Uterus (tissue), 3 donors: ENCODE measurements at regions not wholly inside any gene's neighbourhood (a gene's known extent, or its start where the extent isn't known, plus 50 kb on each side); places are given as distances from the start of the nearest gene placed in this dataset.

Experiments
- DNase-seq, 2 donors: peaks; one replicate each; pipeline ENCODE4 v3.0.0-alpha.2; 2019 to 2020
- H3K27ac ChIP-seq, 2 donors: fragments of 200-600 bp; sonication (generic); 1 replicate in 1 of 2; 2 replicates in 1 of 2; pipeline ENCODE4 v1.5.1; 2016 to 2018
- H3K27me3 ChIP-seq, 2 donors: fragments of 200-600 bp; sonication (generic); one replicate each; pipeline ENCODE4 v1.5.1; 2018 to 2019; ENCODE audit warnings: control low read depth in 1 of 2
- H3K36me3 ChIP-seq, 2 donors: fragments of 200-600 bp; sonication (generic); one replicate each; pipeline ENCODE4 v1.5.1; 2019; ENCODE audit warnings: control low read depth in 1 of 2
- H3K4me1 ChIP-seq, 2 donors: fragments of 200-600 bp; sonication (generic); one replicate each; pipeline ENCODE4 v1.5.1; 2018 to 2019; ENCODE audit warnings: control low read depth in 1 of 2
- H3K4me3 ChIP-seq, 2 donors: fragments of 200-600 bp; sonication (generic); 1 replicate in 1 of 2; 2 replicates in 1 of 2; pipeline ENCODE4 v1.5.1; 2018 to 2019; ENCODE audit warnings: mild to moderate bottlenecking in 1 of 2
- H3K9me3 ChIP-seq, 2 donors: fragments of 200-600 bp; sonication (generic); one replicate each; pipeline ENCODE4 v1.5.1; 2019; ENCODE audit warnings: control low read depth in 1 of 2
- CTCF ChIP-seq, 4 experiments: fragments of 200-600 bp in 2 of 4; fragments of 450-650 bp in 2 of 4; sonication (generic) in 2 of 4; IDR thresholded peaks; one replicate each; pipeline ENCODE4 v1.5.1; 2016 to 2019; ENCODE audit warnings: antibody characterized with exemption in 4 of 4, mild to moderate bottlenecking in 2 of 4, moderate library complexity in 1 of 4
- POLR2A ChIP-seq, 2 donors: fragments of 450-650 bp; IDR thresholded peaks; one replicate each; pipeline ENCODE4 v1.6.1; 2016; ENCODE audit warnings: antibody characterized with exemption in 2 of 2, mild to moderate bottlenecking in 1 of 2, moderate library complexity in 1 of 2
- intact Hi-C: fragments of 100-400 bp; cut with DNase I; formaldehyde crosslinking; loops from one replicate; pipeline ENCODE4 v1.15.1; 2023; ENCODE audit warnings: low total_unique reads
- donor health status: DM: yes; HTN: yes; CAD: no.

GRCh38 chr5:2018390-2018724, 135.6 kb upstream of the IRX4 start:
- no peak for DNase-seq
- TF ChIP-seq CTCF (IDR thresholded peaks at IDR 0.05) (no peak), POLR2A (IDR thresholded peaks at IDR 0.05) (no peak)
- Histone ChIP-seq H3K36me3 (no peaks in the 10 kb centered on the region), H3K27me3 (no peaks in the 10 kb centered on the region), H3K4me1 (no peaks in the 10 kb centered on the region), H3K9me3 (no peaks in the 10 kb centered on the region), H3K4me3 (no peak overlapping the region), H3K27ac (no peak overlapping the region)
- intact Hi-C loops, result no loop called here

- TF ChIP-seq POLR2A (IDR thresholded peaks at IDR 0.05) (no peak), CTCF (IDR thresholded peaks at IDR 0.05) (peak in 1 of 4 experiments; percentile 15)
- DNase-seq, result no peak
- no peak overlapping the region for H3K4me3 ChIP-seq
- intact Hi-C loops, result no loop called here
- H3K4me1 ChIP-seq, result no peaks in the 10 kb centered on the region
- no peaks in the 10 kb centered on the region for H3K36me3 ChIP-seq
- H3K9me3 ChIP-seq, result no peaks in the 10 kb centered on the region
- no peak overlapping the region for H3K27ac ChIP-seq
- no peaks in the 10 kb centered on the region for H3K27me3 ChIP-seq
Observed at GRCh38 chr5:2017540-2018389, 135.0 kb upstream of the IRX4 start.

GRCh38 chr5:2015961-2016360, 133.2 kb upstream of the IRX4 start:
- H3K27me3 ChIP-seq, result no peaks in the 10 kb centered on the region
- TF ChIP-seq POLR2A (IDR thresholded peaks at IDR 0.05) (no peak), CTCF (IDR thresholded peaks at IDR 0.05) (no peak)
- no peaks in the 10 kb centered on the region for H3K4me1 ChIP-seq
- no peak overlapping the region for H3K4me3 ChIP-seq
- H3K36me3 ChIP-seq, result no peaks in the 10 kb centered on the region
- no peak overlapping the region for H3K27ac ChIP-seq
- intact Hi-C loops, result no loop called here
- no peaks in the 10 kb centered on the region for H3K9me3 ChIP-seq
- DNase-seq, result no peak

GRCh38 chr5:2015124-2015848, 132.6 kb upstream of the IRX4 start:
- intact Hi-C loops, result no loop called here
- Histone ChIP-seq H3K4me1 (no peaks in the 10 kb centered on the region), H3K36me3 (no peaks in the 10 kb centered on the region), H3K27ac (no peak overlapping the region), H3K4me3 (no peak overlapping the region), H3K27me3 (no peaks in the 10 kb centered on the region), H3K9me3 (no peaks in the 10 kb centered on the region)
- no peak for DNase-seq
- TF ChIP-seq CTCF (IDR thresholded peaks at IDR 0.05), result no peak
- no peak for TF ChIP-seq POLR2A (IDR thresholded peaks at IDR 0.05)

GRCh38 chr5:2014058-2014610, 131.4 kb upstream of the IRX4 start:
- Histone ChIP-seq H3K36me3 (no peaks in the 10 kb centered on the region), H3K4me1 (no peaks in the 10 kb centered on the region), H3K27me3 (no peaks in the 10 kb centered on the region), H3K27ac (no peak overlapping the region), H3K4me3 (no peak overlapping the region), H3K9me3 (no peaks in the 10 kb centered on the region)
- intact Hi-C loops, result no loop called here
- no peak for DNase-seq
- TF ChIP-seq CTCF (IDR thresholded peaks at IDR 0.05) (no peak), POLR2A (IDR thresholded peaks at IDR 0.05) (no peak)
